ENCODE measurements at regions not wholly inside any gene's neighbourhood (a gene's known extent, or its start where the extent isn't known, plus 50 kb on each side); places are given as distances from the start of the nearest gene placed in this dataset.

- TF ChIP-seq CTCF (conservative IDR thresholded peaks at IDR 0.05) (no peak), ZFX (IDR thresholded peaks at IDR 0.05) (no peak)
These were observed 147.1 kb upstream of the GBE1 start for GRCh38 chr3:81908561-81908960.
